ENCODE measurements at regions not wholly inside any gene's neighbourhood (a gene's known extent, or its start where the extent isn't known, plus 50 kb on each side); places are given as distances from the start of the nearest gene placed in this dataset.

DNA sequence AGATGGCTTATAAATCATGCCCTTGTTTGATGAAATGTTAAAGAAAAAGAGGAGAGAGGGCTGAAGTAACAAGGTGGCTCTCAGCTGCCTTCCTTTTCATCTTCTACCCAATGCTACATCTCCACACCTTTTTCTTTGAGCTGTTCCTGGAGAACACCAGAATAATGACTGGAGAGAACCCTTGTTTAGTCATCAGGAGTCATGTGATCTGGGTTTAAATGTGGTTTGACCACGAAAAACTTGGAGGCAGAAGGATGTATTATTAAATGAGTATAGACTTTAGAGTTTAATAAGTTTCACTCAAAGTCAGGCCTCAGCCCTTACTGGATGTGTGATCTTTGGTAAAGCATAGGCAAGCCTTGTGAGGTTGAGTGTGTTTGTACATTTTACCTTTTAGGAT lies 230.3 kb upstream of the TBL1XR1 start:
- no peak overlapping the region for H3K27ac ChIP-seq
- H3K27me3 ChIP-seq = no peaks in the 10 kb centered on the region
- DNase-seq (no peak), ATAC-seq (no peak)
- no peaks in the 10 kb centered on the region for H3K36me3 ChIP-seq
- TF ChIP-seq POLR2A (IDR thresholded peaks at IDR 0.05) = no peak
- TF ChIP-seq, protein P1, sequence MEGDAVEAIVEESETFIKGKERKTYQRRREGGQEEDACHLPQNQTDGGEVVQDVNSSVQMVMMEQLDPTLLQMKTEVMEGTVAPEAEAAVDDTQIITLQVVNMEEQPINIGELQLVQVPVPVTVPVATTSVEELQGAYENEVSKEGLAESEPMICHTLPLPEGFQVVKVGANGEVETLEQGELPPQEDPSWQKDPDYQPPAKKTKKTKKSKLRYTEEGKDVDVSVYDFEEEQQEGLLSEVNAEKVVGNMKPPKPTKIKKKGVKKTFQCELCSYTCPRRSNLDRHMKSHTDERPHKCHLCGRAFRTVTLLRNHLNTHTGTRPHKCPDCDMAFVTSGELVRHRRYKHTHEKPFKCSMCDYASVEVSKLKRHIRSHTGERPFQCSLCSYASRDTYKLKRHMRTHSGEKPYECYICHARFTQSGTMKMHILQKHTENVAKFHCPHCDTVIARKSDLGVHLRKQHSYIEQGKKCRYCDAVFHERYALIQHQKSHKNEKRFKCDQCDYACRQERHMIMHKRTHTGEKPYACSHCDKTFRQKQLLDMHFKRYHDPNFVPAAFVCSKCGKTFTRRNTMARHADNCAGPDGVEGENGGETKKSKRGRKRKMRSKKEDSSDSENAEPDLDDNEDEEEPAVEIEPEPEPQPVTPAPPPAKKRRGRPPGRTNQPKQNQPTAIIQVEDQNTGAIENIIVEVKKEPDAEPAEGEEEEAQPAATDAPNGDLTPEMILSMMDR (IDR thresholded peaks at IDR 0.05 in 4 of 5, conservative IDR thresholded peaks at IDR 0.05 in 1 of 5) = no peak
- no peaks in the 10 kb centered on the region for H3K9me3 ChIP-seq
- intact Hi-C loops (cut with DNase I; ENCODE audit: low total_unique reads) = no loop called here
- no peak overlapping the region for H3K4me3 ChIP-seq
- no peaks in the 10 kb centered on the region for H3K4me1 ChIP-seq
- in situ Hi-C loops (cut with MboI; ENCODE audit: low sequenced_read_pairs in 4 of 4) = no loop called here

GRCh38 chr3:177429079-177429478 lies 231.8 kb upstream of the TBL1XR1 start:
- Histone ChIP-seq H3K27ac (no peak overlapping the region), H3K27me3 (no peaks in the 10 kb centered on the region), H3K4me3 (no peak overlapping the region), H3K9me3 (no peaks in the 10 kb centered on the region), H3K4me1 (no peaks in the 10 kb centered on the region), H3K36me3 (no peaks in the 10 kb centered on the region)
- no peak for ATAC-seq
- DNase-seq = no peak
- in situ Hi-C loops (cut with MboI; ENCODE audit: low sequenced_read_pairs in 4 of 4) = no loop called here
- TF ChIP-seq POLR2A (IDR thresholded peaks at IDR 0.05) = no peak
- TF ChIP-seq, protein P1 (IDR thresholded peaks at IDR 0.05 in 4 of 5, conservative IDR thresholded peaks at IDR 0.05 in 1 of 5) = no peak
- intact Hi-C loops (cut with DNase I; ENCODE audit: low total_unique reads) = no loop called here

DNA sequence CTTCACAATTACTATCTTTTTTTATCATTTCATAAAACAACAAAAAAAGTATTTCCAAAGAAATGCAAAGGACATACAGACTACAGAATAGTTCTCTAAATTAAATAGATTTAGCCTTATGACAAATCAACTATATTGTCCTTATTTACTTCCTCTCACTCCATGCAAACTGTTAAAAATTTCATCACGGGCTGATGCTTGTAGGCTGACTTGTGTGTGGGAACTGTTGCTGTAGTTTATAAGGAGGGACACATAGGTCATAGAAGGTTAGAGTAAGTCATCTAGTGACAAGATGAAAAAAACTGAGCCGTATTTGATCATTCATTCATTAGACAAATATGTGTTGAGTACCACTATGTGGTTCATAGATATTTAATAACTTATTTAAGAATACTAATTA lies 232.5 kb upstream of the TBL1XR1 start:
- H3K27me3 ChIP-seq = no peaks in the 10 kb centered on the region
- no peak for TF ChIP-seq POLR2A (IDR thresholded peaks at IDR 0.05)
- TF ChIP-seq, protein P1 (IDR thresholded peaks at IDR 0.05 in 4 of 5, conservative IDR thresholded peaks at IDR 0.05 in 1 of 5) = no peak
- intact Hi-C loops (cut with DNase I; ENCODE audit: low total_unique reads) = no loop called here
- no peak overlapping the region for H3K27ac ChIP-seq
- no peaks in the 10 kb centered on the region for H3K36me3 ChIP-seq
- no peak overlapping the region for H3K4me3 ChIP-seq
- H3K4me1 ChIP-seq = no peaks in the 10 kb centered on the region
- ATAC-seq = no peak
- no peak for DNase-seq
- no peaks in the 10 kb centered on the region for H3K9me3 ChIP-seq
- in situ Hi-C loops (cut with MboI; ENCODE audit: low sequenced_read_pairs in 4 of 4) = no loop called here

- DNase-seq (no peak), ATAC-seq (no peak)
- in situ Hi-C loops (cut with MboI; ENCODE audit: low sequenced_read_pairs in 4 of 4) (no loop called here), intact Hi-C loops (cut with DNase I; ENCODE audit: low total_unique reads) (no loop called here)
- H3K9me3 ChIP-seq = no peaks in the 10 kb centered on the region
- H3K27me3 ChIP-seq = no peaks in the 10 kb centered on the region
- no peaks in the 10 kb centered on the region for H3K36me3 ChIP-seq
- H3K4me3 ChIP-seq = no peak overlapping the region
- H3K27ac ChIP-seq = no peak overlapping the region
- no peak for TF ChIP-seq POLR2A (IDR thresholded peaks at IDR 0.05)
- TF ChIP-seq, protein P1 (IDR thresholded peaks at IDR 0.05 in 4 of 5, conservative IDR thresholded peaks at IDR 0.05 in 1 of 5) = no peak
- H3K4me1 ChIP-seq = no peaks in the 10 kb centered on the region
These were observed 233.4 kb upstream of the TBL1XR1 start for GRCh38 chr3:177430653-177431052.

GRCh38 chr3:177431525-177432176 lies 234.4 kb upstream of the TBL1XR1 start:
- TF ChIP-seq, protein P1 (IDR thresholded peaks at IDR 0.05 in 4 of 5, conservative IDR thresholded peaks at IDR 0.05 in 1 of 5) = no peak
- TF ChIP-seq POLR2A (IDR thresholded peaks at IDR 0.05) = no peak
- in situ Hi-C loops (cut with MboI; ENCODE audit: low sequenced_read_pairs in 4 of 4) (no loop called here), intact Hi-C loops (cut with DNase I; ENCODE audit: low total_unique reads) (no loop called here)
- Histone ChIP-seq H3K4me1 (no peaks in the 10 kb centered on the region), H3K36me3 (no peaks in the 10 kb centered on the region), H3K9me3 (no peaks in the 10 kb centered on the region), H3K27ac (no peak overlapping the region), H3K27me3 (no peaks in the 10 kb centered on the region), H3K4me3 (no peak overlapping the region)
- no peak for DNase-seq
- ATAC-seq = no peak
